ENCODE measurements at regions not wholly inside any gene's neighbourhood (a gene's known extent, or its start where the extent isn't known, plus 50 kb on each side); places are given as distances from the start of the nearest gene placed in this dataset.

DNA sequence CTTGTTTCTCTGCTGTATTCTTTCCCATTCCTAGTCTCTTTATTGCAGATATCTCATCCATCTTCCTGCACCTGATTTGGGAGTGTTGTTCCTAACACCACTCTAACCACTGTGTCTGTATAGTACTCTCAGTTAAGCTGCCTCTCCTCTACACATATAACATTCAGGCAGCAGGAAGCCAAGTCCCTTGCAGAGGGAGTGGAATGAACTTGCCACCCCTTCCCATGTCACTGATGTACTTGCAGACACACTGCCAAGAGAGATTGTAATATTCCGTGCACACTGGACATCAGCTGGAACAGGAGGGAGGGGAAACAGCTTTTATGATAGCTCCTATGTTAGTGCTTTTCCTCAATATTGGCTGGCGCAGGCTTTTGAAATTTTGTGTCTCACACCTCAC is 281.6 kb upstream of the E2F7 start:
- TF ChIP-seq, protein P1, sequence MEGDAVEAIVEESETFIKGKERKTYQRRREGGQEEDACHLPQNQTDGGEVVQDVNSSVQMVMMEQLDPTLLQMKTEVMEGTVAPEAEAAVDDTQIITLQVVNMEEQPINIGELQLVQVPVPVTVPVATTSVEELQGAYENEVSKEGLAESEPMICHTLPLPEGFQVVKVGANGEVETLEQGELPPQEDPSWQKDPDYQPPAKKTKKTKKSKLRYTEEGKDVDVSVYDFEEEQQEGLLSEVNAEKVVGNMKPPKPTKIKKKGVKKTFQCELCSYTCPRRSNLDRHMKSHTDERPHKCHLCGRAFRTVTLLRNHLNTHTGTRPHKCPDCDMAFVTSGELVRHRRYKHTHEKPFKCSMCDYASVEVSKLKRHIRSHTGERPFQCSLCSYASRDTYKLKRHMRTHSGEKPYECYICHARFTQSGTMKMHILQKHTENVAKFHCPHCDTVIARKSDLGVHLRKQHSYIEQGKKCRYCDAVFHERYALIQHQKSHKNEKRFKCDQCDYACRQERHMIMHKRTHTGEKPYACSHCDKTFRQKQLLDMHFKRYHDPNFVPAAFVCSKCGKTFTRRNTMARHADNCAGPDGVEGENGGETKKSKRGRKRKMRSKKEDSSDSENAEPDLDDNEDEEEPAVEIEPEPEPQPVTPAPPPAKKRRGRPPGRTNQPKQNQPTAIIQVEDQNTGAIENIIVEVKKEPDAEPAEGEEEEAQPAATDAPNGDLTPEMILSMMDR (IDR thresholded peaks at IDR 0.05; ENCODE audit: unreplicated experiment), result no peak
- Mint-ChIP-seq H3K27me3 (ENCODE audit: unreplicated experiment) (no peaks in the 10 kb centered on the region), H3K4me1 (ENCODE audit: low read depth, unreplicated experiment) (no peaks in the 10 kb centered on the region), H3K36me3 (ENCODE audit: insufficient read depth, unreplicated experiment) (no peaks in the 10 kb centered on the region), H3K27ac (ENCODE audit: unreplicated experiment) (no peak overlapping the region), H3K4me3 (ENCODE audit: low read depth, unreplicated experiment) (no peak overlapping the region), H3K9me3 (ENCODE audit: low read depth, unreplicated experiment) (no peaks in the 10 kb centered on the region)
- intact Hi-C loops (cut with micrococcal nuclease; ENCODE audit: unreplicated experiment), result no loop called here
- CTCF ChIA-PET, result interaction anchor here (0.7 kb wide), 1 partner anchor 9 kb away, joined by 3 read pairs; no protein-coding TSS in a partner anchor
- BruUV-seq (replicated peaks), result no TSS peak
- DNase-seq, result no peak

DNA sequence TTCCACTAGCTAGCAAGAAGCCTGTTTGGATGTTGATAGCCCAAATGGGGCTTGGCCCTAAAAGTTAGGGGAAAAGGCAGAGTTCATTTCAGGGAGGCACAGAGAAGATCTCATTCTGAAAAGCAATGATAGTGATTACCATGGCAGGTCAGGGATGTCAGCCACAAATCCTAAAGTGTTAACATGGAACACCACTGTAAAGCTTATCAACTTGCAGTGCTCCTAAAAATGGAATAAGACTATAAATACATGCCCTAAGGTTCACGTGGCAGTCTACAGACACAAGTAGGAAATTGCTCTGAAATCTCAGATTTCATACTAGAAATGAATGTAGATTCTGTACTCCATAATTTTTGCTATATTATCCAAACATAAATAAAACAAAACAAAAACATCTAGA is 280.0 kb upstream of the E2F7 start:
- H3K27ac Mint-ChIP-seq (ENCODE audit: unreplicated experiment), result no peak overlapping the region
- BruUV-seq (replicated peaks), result no TSS peak
- H3K9me3 Mint-ChIP-seq (ENCODE audit: low read depth, unreplicated experiment), result no peaks in the 10 kb centered on the region
- CTCF ChIA-PET, result no interaction called here
- no peak for DNase-seq
- no peaks in the 10 kb centered on the region for H3K27me3 Mint-ChIP-seq (ENCODE audit: unreplicated experiment)
- intact Hi-C loops (cut with micrococcal nuclease; ENCODE audit: unreplicated experiment), result no loop called here
- H3K4me3 Mint-ChIP-seq (ENCODE audit: low read depth, unreplicated experiment), result no peak overlapping the region
- no peaks in the 10 kb centered on the region for H3K36me3 Mint-ChIP-seq (ENCODE audit: insufficient read depth, unreplicated experiment)
- TF ChIP-seq, protein P1 (IDR thresholded peaks at IDR 0.05; ENCODE audit: unreplicated experiment), result no peak
- H3K4me1 Mint-ChIP-seq (ENCODE audit: low read depth, unreplicated experiment), result no peaks in the 10 kb centered on the region

- no peaks in the 10 kb centered on the region for H3K27me3 Mint-ChIP-seq (ENCODE audit: unreplicated experiment)
- TF ChIP-seq, protein P1 (IDR thresholded peaks at IDR 0.05; ENCODE audit: unreplicated experiment), result no peak
- intact Hi-C loops (cut with micrococcal nuclease; ENCODE audit: unreplicated experiment), result no loop called here
- H3K4me3 Mint-ChIP-seq (ENCODE audit: low read depth, unreplicated experiment), result no peak overlapping the region
- H3K36me3 Mint-ChIP-seq (ENCODE audit: insufficient read depth, unreplicated experiment), result no peaks in the 10 kb centered on the region
- no TSS peak for BruUV-seq (replicated peaks)
- CTCF ChIA-PET, result no interaction called here
- H3K9me3 Mint-ChIP-seq (ENCODE audit: low read depth, unreplicated experiment), result no peaks in the 10 kb centered on the region
- H3K4me1 Mint-ChIP-seq (ENCODE audit: low read depth, unreplicated experiment), result no peaks in the 10 kb centered on the region
- no peak overlapping the region for H3K27ac Mint-ChIP-seq (ENCODE audit: unreplicated experiment)
- no peak for DNase-seq
Observed at GRCh38 chr12:77344651-77345050, 279.3 kb upstream of the E2F7 start.

GRCh38 chr12:77343291-77343690 is 277.9 kb upstream of the E2F7 start:
- BruUV-seq (replicated peaks), result no TSS peak
- H3K9me3 Mint-ChIP-seq (ENCODE audit: low read depth, unreplicated experiment), result no peaks in the 10 kb centered on the region
- CTCF ChIA-PET, result no interaction called here
- no peak overlapping the region for H3K27ac Mint-ChIP-seq (ENCODE audit: unreplicated experiment)
- no peaks in the 10 kb centered on the region for H3K27me3 Mint-ChIP-seq (ENCODE audit: unreplicated experiment)
- no peak for DNase-seq
- no peaks in the 10 kb centered on the region for H3K4me1 Mint-ChIP-seq (ENCODE audit: low read depth, unreplicated experiment)
- no peak overlapping the region for H3K4me3 Mint-ChIP-seq (ENCODE audit: low read depth, unreplicated experiment)
- TF ChIP-seq, protein P1 (IDR thresholded peaks at IDR 0.05; ENCODE audit: unreplicated experiment), result no peak
- H3K36me3 Mint-ChIP-seq (ENCODE audit: insufficient read depth, unreplicated experiment), result no peaks in the 10 kb centered on the region
- intact Hi-C loops (cut with micrococcal nuclease; ENCODE audit: unreplicated experiment), result no loop called here

GRCh38 chr12:77342253-77342652 is 276.9 kb upstream of the E2F7 start:
- Mint-ChIP-seq H3K4me1 (ENCODE audit: low read depth, unreplicated experiment) (peaks cover 5% of the 10 kb centered on the region), H3K4me3 (ENCODE audit: low read depth, unreplicated experiment) (no peak overlapping the region), H3K27me3 (ENCODE audit: unreplicated experiment) (no peaks in the 10 kb centered on the region), H3K36me3 (ENCODE audit: insufficient read depth, unreplicated experiment) (no peaks in the 10 kb centered on the region), H3K9me3 (ENCODE audit: low read depth, unreplicated experiment) (no peaks in the 10 kb centered on the region), H3K27ac (ENCODE audit: unreplicated experiment) (no peak overlapping the region)
- DNase-seq, result no peak
- TF ChIP-seq, protein P1 (IDR thresholded peaks at IDR 0.05; ENCODE audit: unreplicated experiment), result no peak
- CTCF ChIA-PET, result no interaction called here
- intact Hi-C loops (cut with micrococcal nuclease; ENCODE audit: unreplicated experiment), result no loop called here
- BruUV-seq (replicated peaks), result no TSS peak
